ENCODE measurements at regions not wholly inside any gene's neighbourhood (a gene's known extent, or its start where the extent isn't known, plus 50 kb on each side); places are given as distances from the start of the nearest gene placed in this dataset.
"Not testable (repeated sequence)": the region's sequence is repeated elsewhere in the genome, so short reads cannot be mapped to it uniquely, and the experiment has no call there.

DNA sequence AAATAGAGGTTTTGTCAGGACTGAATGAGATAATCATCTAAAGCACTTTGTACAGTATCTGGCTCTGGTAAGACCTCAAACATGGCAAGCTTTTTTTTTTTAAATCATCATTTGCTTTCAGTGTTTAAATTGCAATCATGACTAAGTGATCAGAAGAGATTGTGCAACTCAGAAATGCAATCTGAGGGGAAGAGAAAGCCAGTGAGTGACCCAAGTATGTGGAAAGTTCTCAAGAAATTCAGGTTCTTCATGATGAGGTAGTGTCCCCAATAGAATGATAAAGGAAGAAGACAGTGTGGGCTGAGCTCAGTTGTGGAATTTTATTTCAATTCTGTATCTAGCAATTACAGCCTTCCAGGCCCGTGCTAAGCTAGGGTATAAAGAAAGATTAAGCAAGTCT lies 132.2 kb upstream of the TBC1D5 start:
- no peak for FAIRE-seq

DNA sequence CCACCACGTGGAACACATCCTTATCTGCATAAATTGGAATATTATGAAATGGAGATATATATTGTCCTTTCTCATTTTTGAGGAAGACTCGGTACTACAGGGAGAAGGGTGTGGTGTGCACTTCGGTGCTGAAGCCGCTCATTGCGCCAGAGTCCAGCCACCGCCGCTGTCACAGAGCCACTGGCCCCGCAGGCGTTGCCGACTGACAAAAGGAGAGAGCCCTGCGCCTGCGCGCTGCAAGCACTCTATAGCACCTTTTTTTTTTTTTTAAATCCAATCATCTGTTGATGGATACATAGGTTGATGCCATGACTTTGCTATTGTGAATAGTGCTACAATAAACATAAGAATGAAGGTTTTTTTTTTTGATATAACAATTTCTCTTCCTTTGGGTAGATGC lies 130.0 kb upstream of the TBC1D5 start:
- no peak for FAIRE-seq

DNA sequence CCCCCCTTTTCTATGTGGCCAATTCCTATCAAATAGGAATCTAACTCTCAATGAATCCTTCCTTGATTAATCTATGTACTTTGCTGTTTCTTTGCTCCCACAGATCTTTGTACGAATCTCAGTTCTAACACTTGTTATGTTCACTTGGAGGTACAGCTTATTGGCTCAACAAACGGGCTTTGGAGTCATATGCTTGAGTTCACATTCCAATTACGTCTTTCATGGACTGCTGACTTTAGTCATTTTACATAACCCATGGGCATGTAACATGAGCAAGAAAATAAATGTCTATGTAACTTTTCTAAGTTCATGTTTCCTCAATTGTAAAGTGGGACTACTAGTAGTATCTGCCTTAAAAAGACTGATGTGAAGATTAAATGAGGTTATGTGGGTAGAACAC lies 123.2 kb upstream of the TBC1D5 start:
- no peak for FAIRE-seq

DNA sequence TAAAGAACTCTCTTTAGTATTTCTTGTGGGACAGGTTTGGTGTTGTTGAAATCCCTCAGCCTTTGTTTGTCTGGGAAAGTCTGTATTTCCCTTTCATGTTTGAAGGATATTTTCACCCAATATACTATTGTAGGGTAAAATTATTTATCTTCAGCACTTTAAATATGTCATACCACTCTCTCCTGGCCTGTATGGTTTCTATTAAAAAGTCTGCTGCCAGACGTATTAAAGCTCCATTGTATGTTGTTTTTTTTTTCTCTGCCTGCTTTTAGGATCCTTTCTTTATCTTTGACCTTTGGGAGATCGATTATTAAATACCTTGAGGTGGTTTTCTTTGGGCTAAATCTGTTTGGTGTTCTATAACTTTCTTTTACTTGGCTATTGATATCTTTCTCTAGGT lies 119.0 kb upstream of the TBC1D5 start:
- FAIRE-seq = no peak

DNA sequence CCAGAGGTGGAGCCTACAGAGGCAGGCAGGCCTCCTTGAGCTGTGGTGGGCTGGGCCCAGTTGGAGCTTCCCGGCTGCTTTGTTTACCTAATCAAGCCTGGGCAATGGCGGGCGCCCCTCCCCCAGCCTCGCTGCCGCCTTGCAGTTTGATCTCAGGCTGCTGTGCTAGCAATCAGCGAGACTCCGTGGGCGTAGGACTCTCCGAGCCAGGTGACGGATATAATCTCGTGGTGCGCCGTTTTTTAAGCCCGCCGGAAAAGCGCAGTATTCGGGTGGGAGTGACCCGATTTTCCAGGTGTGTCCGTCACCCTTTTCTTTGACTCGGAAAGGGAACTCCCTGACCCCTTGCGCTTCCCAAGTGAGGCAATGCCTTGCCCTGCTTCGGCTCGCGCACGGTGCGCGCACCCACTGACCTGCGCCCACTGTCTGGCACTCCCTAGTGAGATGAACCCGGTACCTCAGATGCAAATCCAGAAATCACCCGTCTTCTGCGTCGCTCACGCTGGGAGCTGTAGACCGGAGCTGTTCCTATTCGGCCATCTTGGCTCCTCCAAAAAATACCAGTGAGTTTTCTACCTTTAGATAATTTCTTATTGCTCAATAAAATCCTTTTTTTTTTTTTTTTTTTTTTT lies 118.5 kb upstream of the TBC1D5 start:
- FAIRE-seq = not testable (repeated sequence)

DNA sequence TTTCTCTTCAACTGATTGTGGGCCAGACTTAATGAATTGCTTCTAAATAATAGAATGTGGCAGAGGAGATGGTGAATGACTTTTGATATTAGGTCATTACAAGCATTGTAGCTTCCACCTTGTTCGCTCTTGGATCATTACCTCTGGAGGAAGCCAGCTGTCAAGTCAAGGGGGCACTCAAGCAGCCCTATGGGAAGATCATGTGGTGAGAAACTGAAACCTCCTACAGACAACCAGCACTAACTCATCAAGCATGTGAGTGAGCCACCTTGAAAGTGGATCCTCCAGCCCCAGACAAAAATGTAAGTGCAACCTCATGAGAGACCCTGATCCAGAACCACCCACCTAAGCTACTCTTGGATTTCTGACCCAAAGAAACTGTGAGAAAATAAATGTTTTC lies 109.8 kb upstream of the TBC1D5 start:
- FAIRE-seq = no peak

DNA sequence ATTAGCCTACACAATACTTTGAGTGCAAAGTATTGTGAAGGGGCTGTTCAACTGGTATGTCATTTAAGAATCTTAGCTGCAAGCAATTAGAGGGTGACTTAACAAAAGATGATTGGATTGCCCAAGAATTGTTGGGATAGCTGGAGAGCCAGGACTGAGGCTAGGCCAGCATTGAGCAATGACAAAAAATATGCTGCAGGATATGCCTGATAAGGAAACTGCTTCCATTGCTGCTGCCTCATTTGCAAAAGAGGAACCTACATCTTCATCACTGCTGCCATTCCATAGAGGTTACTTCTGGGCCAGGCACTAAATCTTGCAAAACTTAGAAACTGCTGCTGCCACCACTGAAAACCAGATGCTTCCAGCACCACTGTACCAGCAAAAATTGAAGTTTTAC lies 108.0 kb upstream of the TBC1D5 start:
- no peak for FAIRE-seq

DNA sequence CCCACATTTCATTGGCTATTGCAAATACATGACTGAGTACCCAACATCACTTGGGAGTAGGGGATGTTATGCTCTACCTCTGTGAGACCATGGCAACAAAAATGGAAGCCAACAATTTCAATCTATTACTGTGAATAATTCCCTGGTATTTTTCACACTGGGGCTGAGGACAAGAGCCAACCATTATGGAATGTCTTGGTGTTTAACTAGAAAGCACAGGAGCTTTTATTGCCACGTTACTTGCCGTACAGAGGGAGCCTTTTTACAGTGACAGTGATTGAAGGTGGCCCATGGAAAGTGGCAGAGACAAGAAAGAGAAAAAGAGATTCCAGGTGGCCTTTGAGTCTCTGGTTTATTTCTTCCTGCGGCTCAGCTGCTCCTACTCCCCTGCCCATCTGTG lies 105.7 kb upstream of the TBC1D5 start:
- FAIRE-seq = no peak

DNA sequence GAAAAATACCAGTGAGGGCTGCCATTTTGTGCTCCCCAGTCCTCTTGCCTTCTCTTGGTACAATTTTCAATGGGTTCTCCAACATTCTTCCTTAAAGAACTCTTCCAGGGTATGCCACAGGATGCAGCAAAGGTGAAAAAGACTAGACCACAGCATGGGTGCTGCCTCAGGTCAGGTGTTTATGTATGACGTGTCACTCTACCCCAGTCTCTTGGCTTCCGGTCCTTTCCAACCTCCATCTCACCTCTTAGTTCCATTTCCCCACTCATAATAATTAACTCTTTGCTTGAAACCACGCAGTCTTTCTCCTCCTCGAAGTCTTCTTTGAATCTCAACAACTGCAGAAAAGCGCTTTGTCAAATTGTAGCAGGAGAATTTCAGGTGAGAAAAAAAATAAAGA lies 104.7 kb upstream of the TBC1D5 start:
- FAIRE-seq = no peak

DNA sequence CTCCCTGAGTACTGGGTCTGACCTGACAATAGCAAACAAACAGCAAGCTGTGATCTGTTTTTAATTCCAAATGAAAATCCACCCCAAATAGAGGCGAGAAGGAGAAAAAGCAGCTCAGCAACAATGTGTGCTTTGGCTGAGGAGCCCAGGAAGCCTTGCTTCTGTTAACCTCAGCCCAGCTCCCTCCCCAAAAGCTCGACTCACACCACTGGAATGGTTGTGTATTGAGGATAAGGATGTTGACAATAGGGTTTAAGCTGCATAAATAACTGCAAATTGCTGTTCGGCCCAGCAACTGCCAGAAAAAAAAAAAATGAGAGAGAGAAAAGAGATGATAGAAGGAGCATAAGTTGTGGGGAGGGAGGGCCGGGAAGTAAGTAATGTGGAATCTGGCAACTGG lies 104.0 kb upstream of the TBC1D5 start:
- no peak for FAIRE-seq

DNA sequence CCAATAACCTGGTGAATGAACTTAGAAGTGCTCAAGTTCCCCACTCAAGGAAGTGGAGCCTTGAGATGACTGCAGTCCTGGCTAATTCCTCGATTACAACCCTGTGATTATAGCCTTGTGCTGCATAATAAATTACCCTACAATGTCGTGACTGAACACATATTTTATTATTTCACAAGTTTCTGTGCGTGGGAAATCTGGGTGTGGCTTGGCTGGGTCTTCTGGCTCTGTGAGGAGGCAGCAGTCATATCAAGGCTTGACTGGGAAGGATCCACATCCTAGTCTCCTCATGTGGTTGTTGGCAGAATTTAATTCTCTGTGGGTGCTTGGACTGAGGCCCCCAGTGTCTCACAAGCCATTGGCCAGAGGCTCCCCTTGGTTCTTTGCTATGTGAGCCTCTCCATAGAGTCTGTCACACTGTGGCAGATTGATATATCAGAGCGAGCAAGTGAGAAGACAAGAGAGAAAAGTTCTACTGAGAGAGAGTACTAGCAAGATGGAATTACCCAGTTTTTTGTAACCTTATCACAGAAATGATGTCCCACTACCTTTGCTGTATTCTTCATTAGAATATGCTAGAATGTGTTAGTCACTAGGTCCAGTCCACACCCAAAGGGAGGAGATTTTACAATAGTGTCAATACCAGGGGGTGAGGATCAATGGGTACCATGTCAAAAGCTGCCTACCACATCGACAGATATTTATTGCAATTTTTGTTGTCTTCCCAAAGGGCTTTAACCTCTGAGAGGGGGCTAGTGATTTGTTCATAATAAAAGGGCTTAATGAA lies 102.8 kb upstream of the TBC1D5 start:
- FAIRE-seq = no peak

DNA sequence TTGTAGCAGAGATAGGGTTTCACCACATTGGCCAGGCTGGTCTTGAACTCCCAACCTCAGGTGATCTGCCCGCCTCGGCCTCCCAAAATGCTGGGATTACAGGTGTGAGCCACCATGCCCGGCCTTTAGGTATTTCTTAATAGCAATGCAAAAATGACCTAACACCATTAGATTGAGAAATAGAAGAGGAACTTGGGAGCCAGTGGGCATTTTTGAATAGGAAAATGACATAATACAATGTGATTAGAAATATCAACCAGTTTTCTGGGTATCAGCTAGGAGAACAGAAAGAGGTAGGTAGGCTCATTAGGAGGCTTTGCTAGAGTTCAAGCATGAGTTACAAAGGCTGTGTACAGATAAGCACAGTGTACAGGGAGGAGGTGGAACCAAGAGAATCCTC lies 101.8 kb upstream of the TBC1D5 start:
- FAIRE-seq = no peak

DNA sequence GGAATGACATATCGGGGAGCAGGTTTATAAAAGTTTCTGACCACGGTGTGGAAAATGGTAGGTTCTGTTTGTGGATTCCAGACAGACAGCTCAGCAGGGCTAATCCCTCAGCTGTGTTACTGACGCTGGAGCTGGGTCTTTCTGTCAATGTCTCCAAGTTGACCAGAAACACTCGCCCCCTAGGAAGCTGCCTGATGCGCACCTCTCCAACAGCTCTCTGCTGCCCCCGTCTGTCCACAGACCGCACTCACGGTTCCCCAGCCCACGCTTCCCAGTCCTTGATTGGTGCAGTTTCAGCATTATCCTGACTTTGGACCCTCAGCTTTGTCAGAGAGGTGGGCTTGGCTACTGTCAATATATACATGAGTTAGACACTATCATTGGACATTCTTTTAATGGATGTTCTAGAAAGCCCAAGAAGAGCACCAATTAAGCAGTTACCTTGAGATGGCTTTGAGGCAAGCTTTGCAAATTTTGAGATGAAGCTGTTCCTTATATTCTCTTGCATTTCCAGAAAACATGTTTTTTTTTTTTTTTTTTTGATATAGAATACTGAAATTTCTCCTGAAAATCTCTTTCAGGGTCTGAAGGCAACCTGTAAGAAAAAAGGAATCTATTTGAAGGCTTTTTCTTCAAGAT lies 98.9 kb upstream of the TBC1D5 start:
- FAIRE-seq = no peak

DNA sequence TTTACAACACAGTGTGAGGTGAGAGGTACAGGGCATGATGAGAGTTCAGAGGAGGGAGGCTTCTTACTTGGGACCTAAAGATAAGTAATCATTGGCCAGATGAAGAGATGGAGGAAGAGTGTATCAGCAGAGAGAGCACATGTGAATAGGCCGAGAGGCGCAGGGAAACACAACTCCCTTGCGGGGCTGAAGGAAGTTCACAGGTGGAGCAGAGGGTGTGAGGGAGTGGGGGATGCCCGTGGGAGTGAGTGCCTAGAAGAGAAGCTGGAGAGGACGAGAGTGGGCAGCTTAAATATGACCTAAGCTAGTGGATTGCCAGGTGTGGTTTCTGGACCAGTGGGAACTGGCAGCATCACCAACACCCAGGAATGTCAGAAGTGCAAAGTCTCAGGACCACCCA lies 98.2 kb upstream of the TBC1D5 start:
- FAIRE-seq = no peak

DNA sequence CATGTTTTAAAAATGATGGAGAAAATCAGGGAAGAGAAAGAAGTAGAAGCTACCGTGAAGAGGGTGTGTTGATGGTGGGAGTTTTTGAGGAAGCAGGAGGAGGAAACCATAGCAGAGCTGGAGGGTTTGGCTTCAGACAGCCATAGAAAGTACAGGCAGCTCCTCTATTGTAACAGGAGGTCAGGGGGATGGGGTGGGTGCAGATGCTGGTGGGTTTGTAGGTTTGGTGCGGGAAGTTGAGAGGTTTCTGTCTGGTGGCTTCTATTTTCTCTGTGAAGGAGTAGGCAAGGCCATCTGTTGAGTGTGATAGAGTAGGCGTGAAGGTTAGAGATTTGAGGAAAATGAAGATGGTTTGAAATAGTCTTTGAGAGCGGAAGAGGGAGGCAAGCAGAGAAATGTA lies 97.7 kb upstream of the TBC1D5 start:
- FAIRE-seq = no peak

DNA sequence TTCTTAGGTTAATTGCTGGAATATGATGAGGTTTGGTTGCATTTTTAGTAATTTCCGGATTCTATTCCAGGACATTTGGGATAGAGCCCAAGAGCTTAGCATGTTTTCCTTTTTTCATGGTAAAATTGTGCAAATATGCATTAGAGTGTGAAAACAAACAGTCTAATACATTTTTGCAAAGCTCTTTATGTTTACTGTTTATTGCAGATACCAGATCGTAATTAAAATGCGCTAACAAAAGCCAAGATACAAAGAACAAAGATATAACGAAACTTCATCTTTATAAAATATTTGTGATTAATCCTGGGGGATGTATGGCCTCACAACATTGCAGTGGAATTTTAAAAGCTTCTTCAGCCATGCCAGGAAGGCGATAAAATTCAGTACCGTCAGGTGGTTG lies 94.5 kb upstream of the TBC1D5 start:
- no peak for FAIRE-seq

DNA sequence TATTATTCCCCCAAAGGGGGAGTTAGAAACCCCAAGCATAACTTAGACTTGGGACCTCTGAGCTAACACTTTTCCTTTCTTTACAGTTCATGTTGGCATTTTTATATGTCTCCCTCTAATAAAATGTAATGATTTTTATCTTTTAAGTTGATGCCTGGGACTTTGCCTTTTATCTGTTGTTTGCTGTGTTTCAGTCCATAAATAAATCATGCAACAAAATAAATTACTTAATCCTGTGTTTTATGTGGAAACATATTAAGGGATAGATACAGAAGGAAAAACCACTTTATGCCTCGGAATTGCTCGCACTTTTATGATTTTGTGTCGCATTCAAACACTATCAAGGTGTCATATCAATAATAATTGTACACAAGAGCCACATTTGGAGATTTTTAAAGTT lies 93.7 kb upstream of the TBC1D5 start:
- no peak for FAIRE-seq

DNA sequence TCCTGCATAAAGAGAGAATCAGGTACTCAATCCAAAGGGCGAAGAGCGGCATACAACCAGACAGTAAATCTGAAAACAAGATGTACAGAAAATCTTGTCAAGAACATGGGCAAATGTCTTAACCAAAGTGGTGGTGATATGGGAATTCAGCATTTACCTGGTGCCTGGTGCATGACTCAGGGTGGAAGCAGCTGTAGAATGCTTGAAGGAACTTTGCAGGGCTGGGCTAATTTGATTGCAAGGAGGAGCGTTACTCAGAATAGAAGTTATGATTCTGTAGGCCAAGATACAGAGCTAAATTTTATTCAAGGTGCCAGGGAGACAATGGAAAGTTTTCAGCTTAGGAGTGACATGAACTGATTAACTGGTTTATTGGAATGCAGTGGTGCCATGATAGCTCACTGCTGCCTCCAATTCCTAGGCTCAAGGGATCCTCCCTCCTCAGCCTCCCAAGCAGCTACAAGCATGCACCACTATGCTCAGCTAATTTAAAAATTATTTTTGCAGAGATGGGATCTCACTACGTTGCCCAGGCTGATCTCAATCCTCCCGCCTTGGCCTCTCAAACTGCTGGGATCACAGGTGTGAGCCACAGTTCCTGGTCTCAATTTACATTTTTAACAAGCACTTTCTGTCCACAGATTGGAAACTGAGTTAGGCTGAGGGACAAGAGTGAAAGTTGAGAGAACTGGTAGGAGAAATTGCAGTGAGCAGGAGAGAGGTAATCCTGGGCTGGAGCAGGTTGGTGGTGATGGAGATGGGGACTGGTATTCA lies 91.5 kb upstream of the TBC1D5 start:
- FAIRE-seq = no peak

DNA sequence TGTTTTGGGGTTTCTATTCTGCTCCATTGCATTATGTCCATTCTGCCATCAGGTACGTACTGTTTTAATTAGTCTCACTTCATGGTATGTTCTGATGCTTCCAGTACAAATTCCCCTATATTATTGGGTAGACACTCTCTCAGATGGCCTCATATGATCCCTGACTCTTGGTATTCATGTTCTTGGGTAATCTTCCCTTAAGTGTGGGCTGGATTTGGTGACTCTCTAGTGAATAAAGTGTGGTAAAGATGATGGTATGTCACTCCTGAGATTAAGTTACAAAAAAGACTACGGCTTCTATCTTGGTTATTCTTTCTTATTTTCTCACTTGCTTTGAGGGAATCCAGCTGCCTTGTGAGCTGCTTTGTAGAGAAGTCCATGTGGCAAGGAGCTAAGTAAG lies 89.6 kb upstream of the TBC1D5 start:
- FAIRE-seq = no peak

DNA sequence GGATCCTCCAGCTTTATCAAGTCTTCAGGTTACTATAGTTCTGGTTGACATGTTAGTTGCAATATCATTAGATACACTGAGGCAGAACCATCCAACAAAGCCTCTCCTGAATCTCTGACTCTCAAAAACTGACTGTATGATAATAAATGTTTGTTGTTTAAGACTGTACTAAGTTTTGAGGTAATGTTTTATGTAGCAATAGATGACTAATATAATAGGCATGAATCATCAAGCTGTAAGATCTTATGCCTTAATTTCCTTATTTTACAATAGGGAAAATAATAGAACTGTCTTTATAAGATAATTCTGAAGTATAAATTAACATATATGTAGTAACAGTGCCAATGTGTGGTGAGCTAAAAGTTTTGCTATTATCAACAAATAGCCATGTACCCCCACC lies 88.9 kb upstream of the TBC1D5 start:
- FAIRE-seq = no peak

DNA sequence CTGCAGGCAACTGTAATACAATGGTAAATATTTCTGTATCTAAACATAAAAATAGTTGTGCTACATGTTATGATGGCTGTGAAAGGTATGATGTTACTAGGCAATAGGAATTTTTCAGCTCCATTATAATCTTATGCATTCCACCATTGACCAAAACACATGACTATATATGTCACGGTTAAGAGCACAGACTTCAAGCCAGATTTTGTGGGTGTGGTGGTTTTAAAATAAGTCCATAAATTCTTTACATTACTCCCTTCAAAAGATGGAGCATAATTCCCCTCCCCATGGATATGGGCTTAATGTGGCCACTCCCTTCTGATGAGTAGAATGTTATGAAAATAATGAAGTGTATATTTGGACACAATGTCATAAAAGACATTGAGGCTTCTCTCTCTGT lies 88.4 kb upstream of the TBC1D5 start:
- FAIRE-seq = no peak

DNA sequence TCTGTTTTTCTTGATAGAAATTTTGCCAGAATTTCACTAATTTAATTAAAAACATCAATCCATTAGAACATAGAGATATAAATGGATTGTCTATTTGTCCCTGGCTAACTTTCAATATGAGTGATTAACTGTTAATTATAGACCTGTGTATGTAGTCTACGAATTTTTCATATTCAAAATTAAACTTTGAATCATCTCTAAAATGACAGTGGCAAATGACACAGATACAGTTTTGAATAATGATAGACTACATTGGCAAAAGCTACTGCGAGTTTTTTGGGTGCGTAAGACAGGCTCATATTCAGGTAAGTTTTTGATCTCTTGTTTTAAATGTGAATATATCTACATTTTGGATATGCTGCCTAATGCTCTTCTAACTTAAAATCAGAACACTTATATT lies 86.0 kb upstream of the TBC1D5 start:
- FAIRE-seq = no peak

DNA sequence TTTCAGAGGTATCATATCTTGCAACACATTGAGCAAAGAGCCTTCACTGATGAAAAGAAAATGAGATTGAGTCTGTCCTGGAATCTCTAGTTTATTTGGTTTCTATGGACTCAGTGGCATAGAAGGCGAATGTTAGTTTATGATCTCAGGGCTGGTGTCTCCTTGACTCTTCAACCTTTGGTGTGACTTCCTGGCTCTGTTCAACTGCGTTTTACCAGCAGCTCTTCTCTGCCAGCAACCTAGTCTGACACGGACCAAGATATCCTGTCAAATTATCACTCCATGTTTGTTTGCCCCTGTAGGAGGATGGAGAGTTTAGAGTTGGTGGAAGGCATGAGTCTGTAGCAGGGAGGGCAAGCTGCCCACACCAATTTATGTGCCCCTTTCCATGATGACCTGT lies 82.9 kb upstream of the TBC1D5 start:
- FAIRE-seq = no peak

DNA sequence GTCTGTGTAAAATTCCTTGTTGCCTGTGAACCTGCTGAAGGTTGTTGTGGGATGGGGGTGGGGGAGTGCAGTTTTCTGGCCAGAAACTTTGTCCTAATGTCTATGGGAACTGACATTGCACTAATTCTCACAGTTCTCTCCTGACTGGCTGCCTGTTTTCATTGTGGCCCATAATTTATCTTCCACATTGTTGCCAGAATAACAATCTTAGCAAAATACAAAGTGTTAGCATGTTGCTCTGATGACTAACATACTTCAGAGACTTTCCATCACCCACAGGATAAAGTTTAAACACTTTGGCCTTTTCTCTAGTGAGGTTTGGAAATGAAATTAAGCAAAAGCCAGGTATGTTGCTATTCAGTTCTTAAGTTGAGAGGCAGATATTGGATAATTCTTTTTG lies 81.4 kb upstream of the TBC1D5 start:
- FAIRE-seq = no peak

Measured in islet of Langerhans (tissue), 1 donor.